Sigmoid colon (tissue), 4 donors: ENCODE measurements at regions not wholly inside any gene's neighbourhood (a gene's known extent, or its start where the extent isn't known, plus 50 kb on each side); places are given as distances from the start of the nearest gene placed in this dataset.

Experiments used
- EP300 ChIP-seq, 4 donors: sonication (generic); formaldehyde crosslinking; IDR thresholded peaks; one replicate each; pipeline ENCODE4 v1.6.1; 2017; ENCODE audit warnings: antibody characterized with exemption in 4 of 4
- POLR2A ChIP-seq, 2 donors: fragments of 450-650 bp; IDR thresholded peaks; one replicate each; pipeline ENCODE4 v1.6.1; 2016; ENCODE audit warnings: antibody characterized with exemption in 2 of 2, mild to moderate bottlenecking in 2 of 2, moderate library complexity in 2 of 2
- TF ChIP-seq, protein P1 (sequence below), 4 experiments: fragments of 450-650 bp in 3 of 4; fragments of 200-600 bp in 1 of 4; IDR thresholded peaks; one replicate each; pipeline ENCODE4 v1.5.1; 2016 to 2019; ENCODE audit warnings: antibody characterized with exemption in 4 of 4, mild to moderate bottlenecking in 3 of 4, moderate library complexity in 2 of 4

DNA sequence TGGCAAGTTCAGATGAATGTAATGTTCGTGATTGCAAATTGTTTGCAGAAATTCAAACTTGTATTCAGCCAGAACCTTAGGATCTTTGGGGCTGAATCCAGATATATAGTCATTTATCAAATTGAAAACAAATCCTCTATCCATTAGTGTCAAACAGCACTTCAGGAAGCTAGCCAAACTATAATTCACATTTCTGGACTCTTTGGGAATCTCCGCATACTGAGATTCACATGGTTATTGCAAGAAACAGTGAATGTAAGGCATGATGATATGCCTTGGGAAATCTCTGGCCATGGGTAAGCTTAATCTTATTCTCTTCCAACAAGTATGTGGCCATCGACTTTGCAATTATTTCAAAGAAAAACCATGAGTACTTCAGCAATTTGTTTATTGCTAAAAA, 98.5 kb downstream of the KLHL28 start:
- TF ChIP-seq POLR2A (IDR thresholded peaks at IDR 0.05) (no peak), EP300 (IDR thresholded peaks at IDR 0.05) (no peak)
- TF ChIP-seq, protein P1, sequence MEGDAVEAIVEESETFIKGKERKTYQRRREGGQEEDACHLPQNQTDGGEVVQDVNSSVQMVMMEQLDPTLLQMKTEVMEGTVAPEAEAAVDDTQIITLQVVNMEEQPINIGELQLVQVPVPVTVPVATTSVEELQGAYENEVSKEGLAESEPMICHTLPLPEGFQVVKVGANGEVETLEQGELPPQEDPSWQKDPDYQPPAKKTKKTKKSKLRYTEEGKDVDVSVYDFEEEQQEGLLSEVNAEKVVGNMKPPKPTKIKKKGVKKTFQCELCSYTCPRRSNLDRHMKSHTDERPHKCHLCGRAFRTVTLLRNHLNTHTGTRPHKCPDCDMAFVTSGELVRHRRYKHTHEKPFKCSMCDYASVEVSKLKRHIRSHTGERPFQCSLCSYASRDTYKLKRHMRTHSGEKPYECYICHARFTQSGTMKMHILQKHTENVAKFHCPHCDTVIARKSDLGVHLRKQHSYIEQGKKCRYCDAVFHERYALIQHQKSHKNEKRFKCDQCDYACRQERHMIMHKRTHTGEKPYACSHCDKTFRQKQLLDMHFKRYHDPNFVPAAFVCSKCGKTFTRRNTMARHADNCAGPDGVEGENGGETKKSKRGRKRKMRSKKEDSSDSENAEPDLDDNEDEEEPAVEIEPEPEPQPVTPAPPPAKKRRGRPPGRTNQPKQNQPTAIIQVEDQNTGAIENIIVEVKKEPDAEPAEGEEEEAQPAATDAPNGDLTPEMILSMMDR (IDR thresholded peaks at IDR 0.05): no peak
